ENCODE measurements at regions not wholly inside any gene's neighbourhood (a gene's known extent, or its start where the extent isn't known, plus 50 kb on each side); places are given as distances from the start of the nearest gene placed in this dataset.

DNA sequence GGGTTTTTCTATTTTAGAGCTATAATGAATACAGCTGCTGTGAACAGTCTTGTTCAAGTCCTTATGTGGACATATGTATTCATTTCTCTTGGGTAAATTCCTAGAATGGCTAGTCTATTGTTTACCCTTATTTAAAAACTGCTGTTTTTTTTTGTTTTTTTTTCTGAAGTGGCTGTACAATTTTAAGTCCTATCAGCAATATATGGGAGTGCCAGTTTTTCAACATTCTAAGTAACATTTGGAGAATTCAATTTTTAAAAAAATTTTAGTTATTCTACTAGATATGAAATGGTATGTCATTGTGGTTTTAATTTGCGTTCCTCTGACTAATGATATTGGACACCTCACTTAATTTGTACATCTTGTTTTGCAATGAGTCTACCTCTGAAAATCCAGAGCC lies 349.7 kb downstream of the SATB2 start:
- no peaks in the 10 kb centered on the region for H4K20me1 ChIP-seq (ENCODE audit: control insufficient read depth, insufficient read depth, low read length, poor library complexity, severe bottlenecking)
- CTCF ChIA-PET, result no interaction called here
- POLR2A ChIA-PET, result no interaction called here

DNA sequence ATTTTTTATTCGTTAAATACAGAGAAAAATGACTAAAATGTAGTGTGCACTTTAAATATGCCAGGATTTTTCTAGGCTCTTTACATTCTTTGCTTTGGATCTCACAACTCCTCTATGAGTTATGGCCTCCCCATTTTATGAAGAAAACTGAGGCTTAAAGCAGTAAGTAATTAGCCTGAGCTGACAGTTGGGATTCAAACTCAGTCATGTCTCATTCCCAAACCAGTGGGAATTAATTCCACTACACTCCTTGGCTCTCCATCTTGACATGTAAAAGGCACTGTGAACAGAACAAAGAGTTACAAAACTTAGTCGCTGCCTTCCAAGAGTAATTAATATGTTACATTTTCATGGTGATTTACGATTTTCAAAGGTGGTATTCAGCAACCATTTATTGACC lies 351.9 kb downstream of the SATB2 start:
- H3K27ac Mint-ChIP-seq, result no peak overlapping the region
- intact Hi-C loops (cut with micrococcal nuclease), result no loop called here
- Histone ChIP-seq H3K9me3 (ENCODE audit: control extremely low read depth in 1 of 3, control insufficient read depth in 2 of 3, insufficient read depth in 1 of 3, low read length in 2 of 3) (no peaks in the 10 kb centered on the region), H3K27ac (ENCODE audit: low read length in 2 of 2) (no peak overlapping the region), H2AFZ (ENCODE audit: insufficient read depth, low read depth, low read length, poor library complexity, severe bottlenecking) (no peak overlapping the region), H3K36me3 (replicated peaks in 1 of 2; ENCODE audit: control extremely low read depth in 1 of 2, control insufficient read depth in 1 of 2, extremely low read depth in 1 of 2, insufficient read depth in 2 of 2, low read length in 1 of 2) (no peaks in the 10 kb centered on the region), H3K27me3 (replicated peaks in 1 of 4; ENCODE audit: control extremely low read depth in 1 of 4, control insufficient read depth in 3 of 4, insufficient read depth in 4 of 4, low read length in 3 of 4) (no peaks in the 10 kb centered on the region), H3K4me1 (ENCODE audit: control insufficient read depth in 2 of 2, insufficient read depth in 2 of 2, low read length in 2 of 2) (no peaks in the 10 kb centered on the region), H3K79me2 (ENCODE audit: control insufficient read depth, insufficient read depth, low read length) (no peaks in the 10 kb centered on the region), H3K9ac (ENCODE audit: low read length) (no peak overlapping the region), H4K20me1 (ENCODE audit: control insufficient read depth, insufficient read depth, low read length, poor library complexity, severe bottlenecking) (no peaks in the 10 kb centered on the region), H3K4me2 (replicated peaks; ENCODE audit: low read depth, low read length, poor library complexity, severe bottlenecking) (no peak overlapping the region), H3K4me3 (ENCODE audit: control extremely low read depth in 1 of 5, extremely low read depth in 1 of 5, insufficient read depth in 1 of 5, low read depth in 2 of 5, low read length in 4 of 5) (no peak overlapping the region)
- H3K27me3 Mint-ChIP-seq, result no peaks in the 10 kb centered on the region
- H3K4me3 Mint-ChIP-seq, result no peak overlapping the region
- H3K4me1 Mint-ChIP-seq, result no peaks in the 10 kb centered on the region
- H3K9me3 Mint-ChIP-seq (ENCODE audit: insufficient read depth), result no peaks in the 10 kb centered on the region
- TF ChIP-seq, protein P1, sequence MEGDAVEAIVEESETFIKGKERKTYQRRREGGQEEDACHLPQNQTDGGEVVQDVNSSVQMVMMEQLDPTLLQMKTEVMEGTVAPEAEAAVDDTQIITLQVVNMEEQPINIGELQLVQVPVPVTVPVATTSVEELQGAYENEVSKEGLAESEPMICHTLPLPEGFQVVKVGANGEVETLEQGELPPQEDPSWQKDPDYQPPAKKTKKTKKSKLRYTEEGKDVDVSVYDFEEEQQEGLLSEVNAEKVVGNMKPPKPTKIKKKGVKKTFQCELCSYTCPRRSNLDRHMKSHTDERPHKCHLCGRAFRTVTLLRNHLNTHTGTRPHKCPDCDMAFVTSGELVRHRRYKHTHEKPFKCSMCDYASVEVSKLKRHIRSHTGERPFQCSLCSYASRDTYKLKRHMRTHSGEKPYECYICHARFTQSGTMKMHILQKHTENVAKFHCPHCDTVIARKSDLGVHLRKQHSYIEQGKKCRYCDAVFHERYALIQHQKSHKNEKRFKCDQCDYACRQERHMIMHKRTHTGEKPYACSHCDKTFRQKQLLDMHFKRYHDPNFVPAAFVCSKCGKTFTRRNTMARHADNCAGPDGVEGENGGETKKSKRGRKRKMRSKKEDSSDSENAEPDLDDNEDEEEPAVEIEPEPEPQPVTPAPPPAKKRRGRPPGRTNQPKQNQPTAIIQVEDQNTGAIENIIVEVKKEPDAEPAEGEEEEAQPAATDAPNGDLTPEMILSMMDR (IDR thresholded peaks at IDR 0.05), result no peak
- TF ChIP-seq EZH2 (IDR thresholded peaks at IDR 0.05; ENCODE audit: borderline replicate concordance, insufficient read depth, low read depth, low read length, poor library complexity, severe bottlenecking), result no peak
- ATAC-seq (ENCODE audit: low read depth) (no peak), DNase-seq (no peak)
- ChIA-PET CTCF (no interaction called here), POLR2A (no interaction called here)
- no CpG with 5 or more reads among the region's 3 CpGs for WGBS (ENCODE audit: insufficient coverage)

More for the DNA sequence above, 349.7 kb downstream of the SATB2 start:
- H3K27ac Mint-ChIP-seq, result no peak overlapping the region
- ATAC-seq (ENCODE audit: low read depth), result no peak
- H3K9me3 Mint-ChIP-seq (ENCODE audit: insufficient read depth), result no peaks in the 10 kb centered on the region
- H3K27me3 Mint-ChIP-seq, result no peaks in the 10 kb centered on the region
- Histone ChIP-seq H3K27me3 (replicated peaks in 1 of 4; ENCODE audit: control extremely low read depth in 1 of 4, control insufficient read depth in 3 of 4, insufficient read depth in 4 of 4, low read length in 3 of 4) (no peaks in the 10 kb centered on the region), H3K27ac (ENCODE audit: low read length in 2 of 2) (no peak overlapping the region), H3K9me3 (ENCODE audit: control extremely low read depth in 1 of 3, control insufficient read depth in 2 of 3, insufficient read depth in 1 of 3, low read length in 2 of 3) (no peaks in the 10 kb centered on the region), H3K9ac (ENCODE audit: low read length) (no peak overlapping the region), H3K4me2 (replicated peaks; ENCODE audit: low read depth, low read length, poor library complexity, severe bottlenecking) (no peak overlapping the region), H2AFZ (ENCODE audit: insufficient read depth, low read depth, low read length, poor library complexity, severe bottlenecking) (no peak overlapping the region), H3K36me3 (replicated peaks in 1 of 2; ENCODE audit: control extremely low read depth in 1 of 2, control insufficient read depth in 1 of 2, extremely low read depth in 1 of 2, insufficient read depth in 2 of 2, low read length in 1 of 2) (no peaks in the 10 kb centered on the region), H3K4me3 (ENCODE audit: control extremely low read depth in 1 of 5, extremely low read depth in 1 of 5, insufficient read depth in 1 of 5, low read depth in 2 of 5, low read length in 4 of 5) (no peak overlapping the region), H3K79me2 (ENCODE audit: control insufficient read depth, insufficient read depth, low read length) (no peaks in the 10 kb centered on the region), H3K4me1 (ENCODE audit: control insufficient read depth in 2 of 2, insufficient read depth in 2 of 2, low read length in 2 of 2) (no peaks in the 10 kb centered on the region)
- intact Hi-C loops (cut with micrococcal nuclease), result no loop called here
- WGBS (ENCODE audit: insufficient coverage), result no CpG with 5 or more reads among the region's 1 CpG
- H3K4me1 Mint-ChIP-seq, result no peaks in the 10 kb centered on the region
- no peak for DNase-seq
- no peak overlapping the region for H3K4me3 Mint-ChIP-seq
- no peak for TF ChIP-seq EZH2 (IDR thresholded peaks at IDR 0.05; ENCODE audit: borderline replicate concordance, insufficient read depth, low read depth, low read length, poor library complexity, severe bottlenecking)
- TF ChIP-seq, protein P1 (IDR thresholded peaks at IDR 0.05), result no peak
